Effector CD4-positive, alpha-beta T cell (primary cell): ENCODE measurements at regions not wholly inside any gene's neighbourhood (a gene's known extent, or its start where the extent isn't known, plus 50 kb on each side); places are given as distances from the start of the nearest gene placed in this dataset.
"Not testable (repeated sequence)": the region's sequence is repeated elsewhere in the genome, so short reads cannot be mapped to it uniquely, and the experiment has no call there.

Experiments used
- DNase-seq: peaks from one replicate; pipeline ENCODE4 v3.0.0-alpha.2; 2020

GRCh38 chr1:194080826-194081225, 894.4 kb upstream of the B3GALT2 start:
- DNase-seq: no peak

- no peak for DNase-seq
Measured at GRCh38 chr1:194078765-194079164, 892.4 kb upstream of the B3GALT2 start.

- no peak for DNase-seq
Measured at GRCh38 chr1:194076646-194077045, 890.2 kb upstream of the B3GALT2 start.

- no peak for DNase-seq
Measured at GRCh38 chr1:194073833-194074232, 887.4 kb upstream of the B3GALT2 start.

- DNase-seq: no peak
Measured at GRCh38 chr1:194071205-194071604, 884.8 kb upstream of the B3GALT2 start.

- no peak for DNase-seq
Measured at GRCh38 chr1:194069831-194070218, 883.4 kb upstream of the B3GALT2 start.

- no peak for DNase-seq
Measured at GRCh38 chr1:194069168-194069830, 882.9 kb upstream of the B3GALT2 start.

- DNase-seq: no peak
Measured at GRCh38 chr1:194068446-194069167, 882.2 kb upstream of the B3GALT2 start.

- DNase-seq: no peak
Measured at GRCh38 chr1:194067772-194068171, 881.4 kb upstream of the B3GALT2 start.

GRCh38 chr1:194062962-194063361, 876.5 kb upstream of the B3GALT2 start:
- no peak for DNase-seq

- no peak for DNase-seq
Measured at GRCh38 chr1:194062526-194062925, 876.1 kb upstream of the B3GALT2 start.

- DNase-seq: no peak
Measured at GRCh38 chr1:194060481-194060880, 874.1 kb upstream of the B3GALT2 start.

GRCh38 chr1:194058268-194058667, 871.9 kb upstream of the B3GALT2 start:
- not testable (repeated sequence) for DNase-seq

GRCh38 chr1:194056169-194056568, 869.8 kb upstream of the B3GALT2 start:
- no peak for DNase-seq

- no peak for DNase-seq
Measured at GRCh38 chr1:194055536-194055935, 869.1 kb upstream of the B3GALT2 start.

GRCh38 chr1:194052514-194053338, 866.3 kb upstream of the B3GALT2 start:
- no peak for DNase-seq

- no peak for DNase-seq
Measured at GRCh38 chr1:194047921-194048320, 861.5 kb upstream of the B3GALT2 start.

- DNase-seq: no peak
Measured at GRCh38 chr1:194047206-194047605, 860.8 kb upstream of the B3GALT2 start.

- no peak for DNase-seq
Measured at GRCh38 chr1:194045416-194045815, 859.0 kb upstream of the B3GALT2 start.

- no peak for DNase-seq
Measured at GRCh38 chr1:194044892-194045291, 858.5 kb upstream of the B3GALT2 start.

GRCh38 chr1:194043984-194044755, 857.8 kb upstream of the B3GALT2 start:
- no peak for DNase-seq

- DNase-seq: no peak
Measured at GRCh38 chr1:194042736-194043135, 856.3 kb upstream of the B3GALT2 start.

GRCh38 chr1:194040496-194040895, 854.1 kb upstream of the B3GALT2 start:
- DNase-seq: no peak
